ENCODE measurements at regions not wholly inside any gene's neighbourhood (a gene's known extent, or its start where the extent isn't known, plus 50 kb on each side); places are given as distances from the start of the nearest gene placed in this dataset.

GRCh38 chr17:27076814-27077213 is 217.1 kb upstream of the WSB1 start:
- TF ChIP-seq MAX (CRISPR knock-in tag; IDR thresholded peaks at IDR 0.05) (no peak), CTCF (IDR thresholded peaks at IDR 0.05 in 2 of 3, conservative IDR thresholded peaks at IDR 0.05 in 1 of 3; ENCODE audit: insufficient read depth in 2 of 3, low read depth in 1 of 3, low read length in 3 of 3) (no peak)

Data from K562 (cell line).